Mesenchymal stem cell (in vitro differentiated cells and primary cell): ENCODE measurements at regions not wholly inside any gene's neighbourhood (a gene's known extent, or its start where the extent isn't known, plus 50 kb on each side); places are given as distances from the start of the nearest gene placed in this dataset.
"Not testable (repeated sequence)": the region's sequence is repeated elsewhere in the genome, so short reads cannot be mapped to it uniquely, and the experiment has no call there.

ENCODE experiments used
- DNase-seq: peaks from one replicate; pipeline ENCODE4 v3.0.0-alpha.2; 2013
- H2AFZ ChIP-seq: one replicate; pipeline ENCODE4 v1.6.1; 2013; ENCODE audit warnings: low read depth, mild to moderate bottlenecking, control low read depth, inconsistent platforms, low read length, moderate library complexity
- H2AK5ac ChIP-seq: 2 replicates; pipeline ENCODE4 v1.6.1; 2013; ENCODE audit warnings: low read length, moderate library complexity, mild to moderate bottlenecking, inconsistent platforms; ENCODE audit not compliant: severe bottlenecking
- H2BK120ac ChIP-seq: one replicate; pipeline ENCODE4 v1.6.1; 2013; ENCODE audit warnings: low read depth, mild to moderate bottlenecking, inconsistent platforms, low read length, moderate library complexity
- H2BK12ac ChIP-seq, 2 experiments: one replicate each; pipeline ENCODE4 v1.6.1; 2013; ENCODE audit warnings: inconsistent platforms in 2 of 2, low read length in 2 of 2, mild to moderate bottlenecking in 2 of 2, moderate library complexity in 2 of 2, control low read depth in 1 of 2
- H2BK15ac ChIP-seq: one replicate; pipeline ENCODE4 v1.6.1; 2013; ENCODE audit warnings: mild to moderate bottlenecking, low read depth, inconsistent platforms; ENCODE audit not compliant: poor library complexity, severe bottlenecking
- H2BK5ac ChIP-seq: 2 replicates; pipeline ENCODE4 v1.6.1; 2013; ENCODE audit warnings: low read depth, mild to moderate bottlenecking, low read length, control low read depth, inconsistent platforms; ENCODE audit not compliant: poor library complexity, severe bottlenecking
- H3K14ac ChIP-seq, 2 experiments: one replicate each; pipeline ENCODE4 v1.6.1; 2013; ENCODE audit warnings: inconsistent platforms in 2 of 2, low read length in 2 of 2, control low read depth in 1 of 2, mild to moderate bottlenecking in 1 of 2, moderate library complexity in 1 of 2
- H3K18ac ChIP-seq, 2 experiments: one replicate each; pipeline ENCODE4 v1.6.1; 2013; ENCODE audit warnings: inconsistent platforms in 2 of 2, low read length in 2 of 2, control low read depth in 1 of 2, low read depth in 1 of 2, mild to moderate bottlenecking in 1 of 2
- H3K23ac ChIP-seq, 2 experiments: one replicate each; pipeline ENCODE4 v1.6.1; 2013; ENCODE audit warnings: inconsistent platforms in 2 of 2, low read length in 2 of 2, mild to moderate bottlenecking in 2 of 2, moderate library complexity in 2 of 2, control low read depth in 1 of 2
- H3K27ac ChIP-seq: 2 replicates; pipeline ENCODE4 v1.5.1; 2013; ENCODE audit warnings: mild to moderate bottlenecking, moderate library complexity, low read length, control low read depth, inconsistent platforms; ENCODE audit not compliant: poor library complexity, severe bottlenecking
- H3K27me3 ChIP-seq, 2 experiments: 2 replicates each; pipeline versions ENCODE4 v1.6.1 to v1.7.0; 2013; ENCODE audit warnings: low read length in 2 of 2, mild to moderate bottlenecking in 2 of 2, moderate library complexity in 2 of 2, control low read depth in 1 of 2, inconsistent platforms in 1 of 2; ENCODE audit not compliant: control insufficient read depth in 1 of 2, insufficient read depth in 1 of 2
- H3K36me3 ChIP-seq, 2 experiments: 2 replicates each; pipeline versions ENCODE4 v1.6.1 to v1.7.0; 2013; ENCODE audit warnings: low read length in 2 of 2, control low read depth in 1 of 2, inconsistent platforms in 1 of 2, low read depth in 1 of 2, mild to moderate bottlenecking in 1 of 2; ENCODE audit not compliant: insufficient read depth in 2 of 2, control insufficient read depth in 1 of 2
- H3K4ac ChIP-seq, 2 experiments: one replicate each; pipeline ENCODE4 v1.6.1; 2013; ENCODE audit warnings: inconsistent platforms in 2 of 2, low read length in 2 of 2, mild to moderate bottlenecking in 2 of 2, moderate library complexity in 2 of 2, control low read depth in 1 of 2, low read depth in 1 of 2
- H3K4me1 ChIP-seq: 2 replicates; pipeline ENCODE4 v1.6.1; 2013; ENCODE audit warnings: low read depth, low read length, control low read depth; ENCODE audit not compliant: control insufficient read depth, insufficient read depth
- H3K4me2 ChIP-seq: 2 replicates; pipeline ENCODE4 v1.6.1; 2013; ENCODE audit warnings: low read length, mild to moderate bottlenecking, inconsistent platforms; ENCODE audit not compliant: poor library complexity, severe bottlenecking
- H3K4me3 ChIP-seq, 2 experiments: 2 replicates each; pipeline versions ENCODE4 v1.5.1 to v1.7.0; 2013; ENCODE audit warnings: low read length in 2 of 2, mild to moderate bottlenecking in 2 of 2, control low read depth in 1 of 2, low read depth in 1 of 2; ENCODE audit not compliant: insufficient read depth in 1 of 2
- H3K79me1 ChIP-seq: replicated peaks from 2 replicates; pipeline ENCODE4 v1.6.1; 2013; ENCODE audit warnings: mild to moderate bottlenecking, control low read depth, low read length, inconsistent platforms; ENCODE audit not compliant: poor library complexity, severe bottlenecking
- H3K9ac ChIP-seq: 2 replicates; pipeline ENCODE4 v1.7.0; 2013; ENCODE audit warnings: mild to moderate bottlenecking, low read length, moderate library complexity
- H3K9me3 ChIP-seq: 2 replicates; pipeline ENCODE4 v1.7.0; 2013; ENCODE audit warnings: mild to moderate bottlenecking, low read length; ENCODE audit not compliant: control insufficient read depth
- H4K8ac ChIP-seq: one replicate; pipeline ENCODE4 v1.6.1; 2013; ENCODE audit warnings: inconsistent platforms, mild to moderate bottlenecking, low read length, moderate library complexity
- H4K91ac ChIP-seq: one replicate; pipeline ENCODE4 v1.6.1; 2013; ENCODE audit warnings: mild to moderate bottlenecking, low read length, inconsistent platforms
- WGBS: methylation state at CpG from one replicate; pipeline ENCODE4 v1.1.7; 2013; ENCODE audit warnings: mixed read lengths; 5-methylcytosine and 5-hydroxymethylcytosine counted together

DNA sequence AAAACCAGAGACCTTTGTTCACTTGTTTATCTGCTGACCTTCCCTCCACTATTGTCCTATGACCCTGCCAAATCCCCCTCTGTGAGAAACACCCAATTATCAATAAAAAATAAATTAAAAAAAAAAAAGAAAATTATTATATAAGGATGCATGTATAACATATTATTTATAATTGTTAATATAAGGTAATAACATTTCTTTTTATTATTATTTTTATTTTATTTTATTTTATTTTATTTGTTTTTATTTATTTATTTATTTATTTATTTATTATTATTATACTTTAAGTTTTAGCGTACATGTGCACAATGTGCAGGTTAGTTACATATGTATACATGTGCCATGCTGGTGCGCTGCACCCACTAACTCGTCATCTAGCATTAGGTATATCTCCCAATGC is 672.9 kb upstream of the IMPG1 start:
- not testable (repeated sequence) for H2BK120ac ChIP-seq, H4K91ac ChIP-seq, H2AK5ac ChIP-seq, H3K14ac ChIP-seq, H4K8ac ChIP-seq, H3K4ac ChIP-seq, H3K27ac ChIP-seq, H2BK15ac ChIP-seq, H2AFZ ChIP-seq, H3K18ac ChIP-seq, H3K27me3 ChIP-seq, H3K4me2 ChIP-seq, H3K23ac ChIP-seq, H3K4me1 ChIP-seq, H3K79me1 ChIP-seq, DNase-seq, H2BK5ac ChIP-seq, H3K36me3 ChIP-seq, H3K4me3 ChIP-seq, H2BK12ac ChIP-seq, H3K9ac ChIP-seq, H3K9me3 ChIP-seq
- WGBS = no CpG with 5 or more reads among the region's 3 CpGs

GRCh38 chr6:76744151-76744720 is 671.8 kb upstream of the IMPG1 start:
- H3K9me3 ChIP-seq, H2BK120ac ChIP-seq: not testable (repeated sequence)

DNA sequence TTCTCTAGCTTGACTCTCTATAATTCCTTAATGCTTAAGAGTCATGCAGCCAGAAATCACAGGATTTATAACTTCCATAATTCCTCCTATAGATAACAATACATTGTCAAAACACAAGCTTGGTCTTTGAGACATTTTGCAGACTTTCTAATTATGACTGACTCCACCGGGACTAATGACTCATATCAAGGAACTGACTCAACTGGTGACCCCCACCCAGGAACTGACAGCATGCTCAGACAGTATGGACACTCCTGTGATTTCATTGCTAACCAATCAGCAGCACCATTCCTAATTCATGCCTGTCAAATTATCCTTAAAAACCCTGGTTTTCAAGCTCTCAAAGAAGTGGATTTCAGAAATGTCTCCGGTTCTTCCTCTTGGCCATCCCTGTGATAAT is 670.5 kb upstream of the IMPG1 start:
- H3K23ac ChIP-seq = no peak overlapping the region
- H3K14ac ChIP-seq = no peak overlapping the region
- H3K27ac ChIP-seq = no peak overlapping the region
- no peaks in the 10 kb centered on the region for H3K27me3 ChIP-seq
- H3K9me3 ChIP-seq = peaks cover 2% of the 10 kb centered on the region
- no peak overlapping the region for H2AFZ ChIP-seq
- H2BK15ac ChIP-seq = no peak overlapping the region
- no peak overlapping the region for H2BK120ac ChIP-seq
- WGBS = 60% methylated on average over 2 of the region's 2 CpGs
- DNase-seq = no peak
- no peaks in the 10 kb centered on the region for H3K79me1 ChIP-seq
- H4K8ac ChIP-seq = no peak overlapping the region
- no peak overlapping the region for H3K4ac ChIP-seq
- no peak overlapping the region for H2BK5ac ChIP-seq
- no peak overlapping the region for H3K4me3 ChIP-seq
- no peaks in the 10 kb centered on the region for H3K36me3 ChIP-seq
- no peak overlapping the region for H2BK12ac ChIP-seq
- H3K9ac ChIP-seq = no peak overlapping the region
- H4K91ac ChIP-seq = no peak overlapping the region
- no peak overlapping the region for H3K18ac ChIP-seq
- no peak overlapping the region for H2AK5ac ChIP-seq
- no peaks in the 10 kb centered on the region for H3K4me1 ChIP-seq
- no peak overlapping the region for H3K4me2 ChIP-seq

More at GRCh38 chr6:76744151-76744720, 671.8 kb upstream of the IMPG1 start:
- H3K4me2 ChIP-seq, H2BK12ac ChIP-seq, H3K14ac ChIP-seq, H3K4me3 ChIP-seq, H3K4me1 ChIP-seq, H2BK15ac ChIP-seq, H3K18ac ChIP-seq, H3K23ac ChIP-seq, H3K9ac ChIP-seq, DNase-seq, H3K4ac ChIP-seq, H3K36me3 ChIP-seq, H4K91ac ChIP-seq, H3K27ac ChIP-seq, H4K8ac ChIP-seq, H2BK5ac ChIP-seq, H3K27me3 ChIP-seq, H3K79me1 ChIP-seq, H2AK5ac ChIP-seq, H2AFZ ChIP-seq: not testable (repeated sequence)
- WGBS = 95% methylated on average over 21 of the region's 38 CpGs

DNA sequence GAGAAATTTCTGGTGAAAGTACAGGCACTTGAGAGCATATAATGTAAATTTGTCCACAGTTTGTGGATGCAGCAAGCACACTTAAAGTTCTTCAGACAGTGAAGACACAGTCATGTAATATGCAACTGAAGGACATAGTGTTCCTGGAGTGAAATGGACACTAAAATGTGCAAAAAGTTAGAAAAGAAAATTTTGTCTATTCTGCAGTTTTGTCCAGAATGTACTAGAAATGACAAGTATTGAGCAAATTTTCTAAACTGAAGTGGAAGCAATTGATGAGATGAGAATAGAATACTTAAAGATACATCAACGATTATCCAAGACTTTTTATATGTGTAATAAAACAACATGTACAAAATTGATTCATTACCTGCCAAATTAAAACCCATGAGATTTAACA is 647.0 kb upstream of the IMPG1 start:
- H3K27ac ChIP-seq = no peak overlapping the region
- H3K9ac ChIP-seq = no peak overlapping the region
- H3K36me3 ChIP-seq = no peaks in the 10 kb centered on the region
- H4K91ac ChIP-seq = no peak overlapping the region
- no peak for DNase-seq
- no peaks in the 10 kb centered on the region for H3K27me3 ChIP-seq
- no peak overlapping the region for H3K14ac ChIP-seq
- H3K9me3 ChIP-seq = peaks cover 9% of the 10 kb centered on the region
- no peak overlapping the region for H3K4me2 ChIP-seq
- WGBS = no CpG with 5 or more reads among the region's 1 CpG
- no peak overlapping the region for H2BK12ac ChIP-seq
- H3K18ac ChIP-seq = no peak overlapping the region
- no peak overlapping the region for H2BK15ac ChIP-seq
- no peak overlapping the region for H4K8ac ChIP-seq
- no peak overlapping the region for H2AK5ac ChIP-seq
- no peak overlapping the region for H3K4me3 ChIP-seq
- H3K79me1 ChIP-seq = no peaks in the 10 kb centered on the region
- no peak overlapping the region for H2AFZ ChIP-seq
- H3K4me1 ChIP-seq = no peaks in the 10 kb centered on the region
- H2BK120ac ChIP-seq = no peak overlapping the region
- H3K4ac ChIP-seq = no peak overlapping the region
- H2BK5ac ChIP-seq = no peak overlapping the region
- H3K23ac ChIP-seq = no peak overlapping the region
